Prostate gland (tissue), 2 donors: ENCODE measurements at regions not wholly inside any gene's neighbourhood (a gene's known extent, or its start where the extent isn't known, plus 50 kb on each side); places are given as distances from the start of the nearest gene placed in this dataset.

ENCODE experiments used
- DNase-seq: peaks from one replicate; pipeline ENCODE4 v3.0.0-alpha.2; 2019; ENCODE audit warnings: low spot score
- H3K27ac ChIP-seq, 2 donors: fragments of 200-600 bp; sonication (generic); 2 replicates each; pipeline ENCODE4 v1.5.1; 2017 to 2019
- H3K27me3 ChIP-seq: fragments of 200-600 bp; sonication (generic); replicated peaks from 2 replicates; pipeline ENCODE4 v1.5.1; 2019; ENCODE audit not compliant: insufficient read depth
- H3K36me3 ChIP-seq, 2 donors: fragments of 200-600 bp; sonication (generic); 1 replicate in 1 of 2; 2 replicates in 1 of 2; pipeline versions ENCODE4 v1.5.1 to v1.8.1; 2017 to 2019
- H3K4me1 ChIP-seq: fragments of 200-600 bp; sonication (generic); replicated peaks from 2 replicates; pipeline ENCODE4 v1.5.1; 2019
- H3K4me3 ChIP-seq, 2 donors: fragments of 200-600 bp; sonication (generic); 2 replicates each; pipeline ENCODE4 v1.5.1; 2017 to 2019
- H3K9me3 ChIP-seq: fragments of 200-600 bp; sonication (generic); 2 replicates; pipeline ENCODE4 v1.5.1; 2017
- CTCF ChIP-seq, 4 experiments: fragments of 200-600 bp in 2 of 4; fragments of 450-650 bp in 2 of 4; sonication (generic) in 2 of 4; IDR thresholded peaks; 1 replicate in 3 of 4; 2 replicates in 1 of 4; pipeline ENCODE4 v1.5.1; 2016 to 2019; ENCODE audit warnings: antibody characterized with exemption in 4 of 4, mild to moderate bottlenecking in 2 of 4, moderate library complexity in 2 of 4
- POLR2A ChIP-seq: fragments of 450-650 bp; IDR thresholded peaks from one replicate; pipeline ENCODE4 v1.6.1; 2016; ENCODE audit warnings: antibody characterized with exemption, mild to moderate bottlenecking
- POLR2AphosphoS5 ChIP-seq: sonication (generic); formaldehyde crosslinking; IDR thresholded peaks from one replicate; pipeline ENCODE4 v1.6.1; 2017; ENCODE audit warnings: antibody characterized with exemption
- WGBS: methylation state at CpG from one replicate; pipeline ENCODE4 v1.1.5; 2018; 5-methylcytosine and 5-hydroxymethylcytosine counted together
- intact Hi-C: fragments of 100-400 bp; cut with DNase I; formaldehyde crosslinking; loops from one replicate; pipeline ENCODE4 v1.14.2; 2022

GRCh38 chr2:211035548-211036185, 479.3 kb downstream of the CPS1 start:
- no peak for DNase-seq
- 56% methylated on average over 4 of the region's 4 CpGs for WGBS
- H3K27ac ChIP-seq, result no peak overlapping the region
- no peaks in the 10 kb centered on the region for H3K9me3 ChIP-seq
- H3K27me3 ChIP-seq, result no peaks in the 10 kb centered on the region
- H3K4me1 ChIP-seq, result no peaks in the 10 kb centered on the region
- intact Hi-C loops, result no loop called here
- TF ChIP-seq CTCF (IDR thresholded peaks at IDR 0.05) (no peak), POLR2AphosphoS5 (no peak)
- H3K36me3 ChIP-seq, result no peaks in the 10 kb centered on the region
- no peak overlapping the region for H3K4me3 ChIP-seq

- no peak for TF ChIP-seq POLR2AphosphoS5
- TF ChIP-seq CTCF (IDR thresholded peaks at IDR 0.05), result no peak
- TF ChIP-seq POLR2A, result no peak
- 67% methylated on average over 2 of the region's 2 CpGs for WGBS
- Histone ChIP-seq H3K9me3 (no peaks in the 10 kb centered on the region), H3K4me1 (no peaks in the 10 kb centered on the region), H3K4me3 (no peak overlapping the region), H3K27me3 (no peaks in the 10 kb centered on the region), H3K27ac (no peak overlapping the region), H3K36me3 (no peaks in the 10 kb centered on the region)
- no peak for DNase-seq
- intact Hi-C loops, result no loop called here
Observed at GRCh38 chr2:211045025-211045424, 488.6 kb downstream of the CPS1 start.

- Histone ChIP-seq H3K4me1 (no peaks in the 10 kb centered on the region), H3K27ac (no peak overlapping the region), H3K4me3 (no peak overlapping the region), H3K36me3 (no peaks in the 10 kb centered on the region), H3K9me3 (no peaks in the 10 kb centered on the region), H3K27me3 (no peaks in the 10 kb centered on the region)
- 91% methylated on average over 4 of the region's 4 CpGs for WGBS
- no peak for DNase-seq
- intact Hi-C loops, result no loop called here
- TF ChIP-seq CTCF (IDR thresholded peaks at IDR 0.05), result no peak
- no peak for TF ChIP-seq POLR2AphosphoS5
- TF ChIP-seq POLR2A, result no peak
Observed at GRCh38 chr2:211049321-211050018, 493.1 kb downstream of the CPS1 start.

GRCh38 chr2:211055438-211055837, 499.0 kb downstream of the CPS1 start:
- Histone ChIP-seq H3K4me3 (no peak overlapping the region), H3K27ac (no peak overlapping the region), H3K4me1 (no peaks in the 10 kb centered on the region), H3K36me3 (no peaks in the 10 kb centered on the region), H3K27me3 (no peaks in the 10 kb centered on the region), H3K9me3 (no peaks in the 10 kb centered on the region)
- intact Hi-C loops, result no loop called here
- 84% methylated on average over 5 of the region's 5 CpGs for WGBS
- TF ChIP-seq CTCF (IDR thresholded peaks at IDR 0.05), result peak in 1 of 4 experiments; percentile 18
- no peak for TF ChIP-seq POLR2A
- no peak for DNase-seq
